H1 (cell line): ENCODE measurements at regions not wholly inside any gene's neighbourhood (a gene's known extent, or its start where the extent isn't known, plus 50 kb on each side); places are given as distances from the start of the nearest gene placed in this dataset.

ENCODE experiments used
- KDM1A ChIP-seq: fragments of 200-600, 300-600 bp; sonication (generic); IDR thresholded peaks from 2 replicates; pipeline ENCODE4 v1.7.1; 2016; ENCODE audit warnings: mild to moderate bottlenecking, low read length, borderline replicate concordance

DNA sequence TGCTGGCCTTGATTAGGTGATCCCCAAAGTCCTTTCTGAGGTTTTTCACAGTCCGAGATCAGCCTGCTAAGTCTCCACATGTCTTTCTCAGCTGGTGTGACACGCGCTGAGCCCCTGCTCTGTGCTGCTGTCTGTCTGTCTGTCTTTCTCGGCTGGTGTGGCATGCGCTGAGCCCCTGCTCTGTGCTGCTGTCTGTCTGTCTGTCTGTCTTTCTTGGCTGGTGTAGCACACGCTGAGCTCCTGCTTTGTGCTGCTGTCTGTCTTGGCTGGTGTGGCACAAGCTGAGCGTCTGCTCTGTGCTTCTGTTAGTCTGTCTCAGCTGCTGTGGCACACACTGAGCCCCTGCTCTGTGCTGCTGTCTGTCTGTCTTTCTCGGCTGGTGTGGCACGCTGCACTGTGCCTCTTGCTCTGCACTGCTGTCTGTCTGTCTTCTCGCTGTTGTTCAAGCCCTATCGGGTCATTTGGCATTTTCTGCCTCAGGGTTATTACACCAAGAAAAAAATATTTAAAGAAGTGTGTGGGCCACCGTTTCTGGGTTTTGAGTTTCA is 217.3 kb upstream of the SHH start (continued):
- no peak for TF ChIP-seq KDM1A
